ENCODE measurements at regions not wholly inside any gene's neighbourhood (a gene's known extent, or its start where the extent isn't known, plus 50 kb on each side); places are given as distances from the start of the nearest gene placed in this dataset.

DNA sequence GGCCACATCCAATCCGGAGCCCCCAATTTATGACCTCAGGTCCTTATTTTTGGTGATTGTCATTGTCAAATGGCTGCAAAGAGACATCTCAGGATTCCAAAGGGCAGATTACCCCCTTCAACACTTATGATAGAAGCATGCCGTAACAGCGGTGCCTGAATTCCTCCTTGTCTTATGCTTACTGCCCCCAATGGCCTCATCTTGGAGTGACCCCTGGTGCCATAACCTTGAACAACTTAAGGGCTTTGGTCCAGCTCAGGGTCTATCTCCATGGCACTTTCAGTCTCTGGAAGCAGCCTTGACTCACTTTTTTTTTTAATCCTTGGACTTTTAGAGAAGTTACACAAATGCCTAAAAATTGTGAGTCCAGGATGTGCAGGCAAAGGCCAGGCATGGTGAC, 171.6 kb upstream of the ZNF507 start:
- no peak for TF ChIP-seq CTCF (IDR thresholded peaks at IDR 0.05)
- no peak for TF ChIP-seq POLR2A (IDR thresholded peaks at IDR 0.05)
- TF ChIP-seq POLR2AphosphoS5 (IDR thresholded peaks at IDR 0.05) = no peak
- TF ChIP-seq EP300 (IDR thresholded peaks at IDR 0.05) = no peak

All from upper lobe of left lung (tissue), 4 donors.